OCI-LY1 (cell line): ENCODE measurements at regions not wholly inside any gene's neighbourhood (a gene's known extent, or its start where the extent isn't known, plus 50 kb on each side); places are given as distances from the start of the nearest gene placed in this dataset.

Experiments used
- H2AFZ ChIP-seq: fragments of 200-600 bp; sonication (generic), shearing (Covaris generic); 2 replicates; pipeline ENCODE4 v1.6.0; 2014; ENCODE audit warnings: antibody characterized with exemption, mild to moderate bottlenecking, low read length
- H3F3A ChIP-seq: fragments of 200-600 bp; sonication (generic), shearing (Covaris generic); 2 replicates; pipeline ENCODE4 v1.6.0; 2014; ENCODE audit warnings: mild to moderate bottlenecking, antibody characterized with exemption, low read length, moderate library complexity; ENCODE audit not compliant: insufficient read depth
- H3K27ac ChIP-seq: fragments of 200-600 bp; sonication (generic); 2 replicates; pipeline ENCODE4 v1.5.1; 2014; ENCODE audit warnings: low read length, mixed run types, mild to moderate bottlenecking, low read depth; ENCODE audit not compliant: poor library complexity, severe bottlenecking
- H3K27me3 ChIP-seq: fragments of 200-600 bp; sonication (generic); 2 replicates; pipeline ENCODE4 v1.6.0; 2014; ENCODE audit warnings: antibody characterized with exemption, mild to moderate bottlenecking, low read length, moderate library complexity; ENCODE audit not compliant: insufficient read depth
- H3K36me3 ChIP-seq: fragments of 200-600 bp; sonication (generic); 2 replicates; pipeline ENCODE4 v1.6.1; 2014; ENCODE audit warnings: mild to moderate bottlenecking, antibody characterized with exemption, low read length, moderate library complexity, mixed read lengths; ENCODE audit not compliant: insufficient read depth
- H3K4me1 ChIP-seq: fragments of 200-600 bp; sonication (generic); 2 replicates; pipeline ENCODE4 v1.5.1; 2014; ENCODE audit warnings: mild to moderate bottlenecking, low read length, moderate library complexity; ENCODE audit not compliant: insufficient read depth, severe bottlenecking
- H3K4me2 ChIP-seq: fragments of 200-600 bp; sonication (generic), shearing (Covaris generic); 2 replicates; pipeline ENCODE4 v1.6.1; 2014; ENCODE audit warnings: low read length
- H3K4me3 ChIP-seq: fragments of 200-600 bp; sonication (generic); 2 replicates; pipeline ENCODE4 v1.5.1; 2014; ENCODE audit warnings: low read length, low read depth, mild to moderate bottlenecking, mixed read lengths; ENCODE audit not compliant: poor library complexity, severe bottlenecking
- H3K79me2 ChIP-seq: fragments of 200-600 bp; shearing (Covaris generic); 2 replicates; pipeline ENCODE4 v1.6.1; 2016; ENCODE audit warnings: mixed run types, low read length, mixed read lengths; ENCODE audit not compliant: insufficient read depth
- H3K9ac ChIP-seq: fragments of 200-600 bp; sonication (generic), shearing (Covaris generic); 2 replicates; pipeline ENCODE4 v1.6.1; 2014; ENCODE audit warnings: mild to moderate bottlenecking, low read length, mixed read lengths
- H3K9me2 ChIP-seq: fragments of 200-600 bp; sonication (generic), shearing (Covaris generic); 2 replicates; pipeline ENCODE4 v1.6.1; 2014; ENCODE audit warnings: low read depth, mild to moderate bottlenecking, low read length, mixed read lengths
- H3K9me3 ChIP-seq: fragments of 200-600 bp; shearing (Covaris generic); 2 replicates; pipeline ENCODE4 v1.6.1; 2014; ENCODE audit warnings: low read length, mixed read lengths
- H4K20me1 ChIP-seq: fragments of 200-600 bp; sonication (generic), shearing (Covaris generic); 2 replicates; pipeline ENCODE4 v1.6.0; 2016; ENCODE audit warnings: mild to moderate bottlenecking, low read length; ENCODE audit not compliant: insufficient read depth
- EZH2 ChIP-seq: fragments of 200-600 bp; sonication (generic), shearing (Covaris generic); IDR thresholded peaks from 2 replicates; pipeline ENCODE4 v1.8.0; 2017; ENCODE audit warnings: borderline replicate concordance, mixed run types, mild to moderate bottlenecking, antibody characterized with exemption, low read length, moderate library complexity, mixed read lengths
- TF ChIP-seq, protein P1 (sequence below): fragments of 200-600 bp; sonication (generic), shearing (Covaris generic); IDR thresholded peaks from 2 replicates; pipeline ENCODE4 v1.5.1; 2017; ENCODE audit warnings: mild to moderate bottlenecking, antibody characterized with exemption, low read length, moderate library complexity, mixed read lengths

DNA sequence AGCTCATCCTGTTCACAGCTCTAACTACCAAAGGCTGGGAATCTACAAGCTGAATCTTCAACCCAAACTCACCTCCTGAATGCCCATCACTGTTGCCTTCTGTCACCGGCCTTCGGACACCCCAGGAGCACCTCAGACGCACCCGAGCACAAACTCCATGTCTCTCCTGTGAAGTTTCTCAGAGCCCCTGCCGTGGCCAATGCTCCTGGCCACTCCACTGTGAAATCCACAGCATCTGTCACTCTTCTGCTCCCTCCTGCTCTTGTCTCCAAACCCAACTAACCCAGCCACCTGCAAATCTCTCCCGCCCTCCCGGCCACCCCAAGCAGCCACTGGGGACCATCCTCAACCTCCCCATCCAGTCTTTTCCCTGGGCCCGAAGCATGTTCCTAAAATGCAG is 457.9 kb upstream of the SALL3 start:
- Histone ChIP-seq H3K9ac (no peak overlapping the region), H3K27me3 (0 out of 2 replicates have a peak, but pooled peaks cover 6% of the 10 kb centered on the region), H4K20me1 (no peaks in the 10 kb centered on the region), H3K9me3 (no peaks in the 10 kb centered on the region), H2AFZ (no peak overlapping the region), H3K27ac (no peak overlapping the region), H3K4me3 (no peak overlapping the region), H3K9me2 (no peaks in the 10 kb centered on the region), H3K79me2 (no peaks in the 10 kb centered on the region), H3K4me2 (no peak overlapping the region), H3K4me1 (no peaks in the 10 kb centered on the region), H3K36me3 (no peaks in the 10 kb centered on the region), H3F3A (no peaks in the 10 kb centered on the region)
- no peak for TF ChIP-seq EZH2
- TF ChIP-seq, protein P1, sequence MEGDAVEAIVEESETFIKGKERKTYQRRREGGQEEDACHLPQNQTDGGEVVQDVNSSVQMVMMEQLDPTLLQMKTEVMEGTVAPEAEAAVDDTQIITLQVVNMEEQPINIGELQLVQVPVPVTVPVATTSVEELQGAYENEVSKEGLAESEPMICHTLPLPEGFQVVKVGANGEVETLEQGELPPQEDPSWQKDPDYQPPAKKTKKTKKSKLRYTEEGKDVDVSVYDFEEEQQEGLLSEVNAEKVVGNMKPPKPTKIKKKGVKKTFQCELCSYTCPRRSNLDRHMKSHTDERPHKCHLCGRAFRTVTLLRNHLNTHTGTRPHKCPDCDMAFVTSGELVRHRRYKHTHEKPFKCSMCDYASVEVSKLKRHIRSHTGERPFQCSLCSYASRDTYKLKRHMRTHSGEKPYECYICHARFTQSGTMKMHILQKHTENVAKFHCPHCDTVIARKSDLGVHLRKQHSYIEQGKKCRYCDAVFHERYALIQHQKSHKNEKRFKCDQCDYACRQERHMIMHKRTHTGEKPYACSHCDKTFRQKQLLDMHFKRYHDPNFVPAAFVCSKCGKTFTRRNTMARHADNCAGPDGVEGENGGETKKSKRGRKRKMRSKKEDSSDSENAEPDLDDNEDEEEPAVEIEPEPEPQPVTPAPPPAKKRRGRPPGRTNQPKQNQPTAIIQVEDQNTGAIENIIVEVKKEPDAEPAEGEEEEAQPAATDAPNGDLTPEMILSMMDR, result no peak

DNA sequence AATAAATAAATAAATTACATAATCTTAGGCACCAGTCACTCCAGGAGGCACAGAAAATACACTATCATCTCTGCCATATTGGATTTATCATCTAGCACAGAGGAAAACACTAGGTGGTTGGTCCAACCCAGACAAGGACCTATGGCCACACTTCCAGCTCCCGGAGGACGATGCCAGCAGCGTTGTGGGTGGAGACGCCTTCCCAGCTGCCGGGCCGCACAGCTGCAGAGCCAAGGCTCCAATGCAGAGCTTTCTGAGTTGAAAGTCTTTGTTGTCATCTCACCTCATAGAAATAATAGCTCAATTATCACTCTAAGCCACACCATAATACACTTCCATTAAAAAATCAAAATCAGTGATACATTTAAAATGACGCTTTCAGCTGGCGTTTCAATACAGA is 457.1 kb upstream of the SALL3 start:
- no peaks in the 10 kb centered on the region for H4K20me1 ChIP-seq
- no peaks in the 10 kb centered on the region for H3K4me1 ChIP-seq
- peaks cover 6% of the 10 kb centered on the region; the same call in 1 of the 2 replicates for H3K27me3 ChIP-seq
- no peaks in the 10 kb centered on the region for H3K36me3 ChIP-seq
- no peaks in the 10 kb centered on the region for H3K79me2 ChIP-seq
- H3K27ac ChIP-seq, result no peak overlapping the region
- no peak overlapping the region for H3K4me2 ChIP-seq
- H3K9me2 ChIP-seq, result no peaks in the 10 kb centered on the region
- TF ChIP-seq, protein P1, result no peak
- no peak for TF ChIP-seq EZH2
- H3K4me3 ChIP-seq, result no peak overlapping the region
- H3K9me3 ChIP-seq, result no peaks in the 10 kb centered on the region
- H3K9ac ChIP-seq, result no peak overlapping the region
- no peak overlapping the region for H2AFZ ChIP-seq
- H3F3A ChIP-seq, result no peaks in the 10 kb centered on the region

DNA sequence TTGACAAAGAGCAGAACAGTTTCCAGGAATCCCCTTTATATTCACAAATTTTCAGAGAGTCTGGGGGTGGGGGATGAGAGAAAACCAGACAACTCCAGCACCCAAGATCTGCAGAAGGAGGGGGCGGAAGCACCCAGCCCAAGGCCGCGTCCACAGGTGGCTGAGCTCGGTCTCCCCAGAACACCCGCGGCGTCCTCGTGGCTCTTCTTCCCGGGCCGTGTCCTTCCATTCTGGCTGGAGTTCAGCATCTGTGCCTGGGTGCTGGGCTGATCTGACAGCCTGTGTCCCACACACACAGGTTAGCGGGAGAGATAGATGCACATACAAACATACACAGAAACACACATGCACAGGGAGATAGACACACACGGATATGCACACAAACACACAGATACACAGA is 455.8 kb upstream of the SALL3 start:
- Histone ChIP-seq H3K27ac (no peak overlapping the region), H3F3A (no peaks in the 10 kb centered on the region), H3K79me2 (no peaks in the 10 kb centered on the region), H3K27me3 (peaks cover 6% of the 10 kb centered on the region; the same call in 1 of the 2 replicates), H3K4me2 (no peak overlapping the region), H2AFZ (no peak overlapping the region), H3K9ac (no peak overlapping the region), H3K4me1 (no peaks in the 10 kb centered on the region), H3K9me2 (no peaks in the 10 kb centered on the region), H4K20me1 (no peaks in the 10 kb centered on the region), H3K9me3 (no peaks in the 10 kb centered on the region), H3K36me3 (no peaks in the 10 kb centered on the region), H3K4me3 (no peak overlapping the region)
- no peak for TF ChIP-seq EZH2
- TF ChIP-seq, protein P1, result no peak
